HTR-8/SVneo (cell line): ENCODE measurements at regions not wholly inside any gene's neighbourhood (a gene's known extent, or its start where the extent isn't known, plus 50 kb on each side); places are given as distances from the start of the nearest gene placed in this dataset.
"Not testable (repeated sequence)": the region's sequence is repeated elsewhere in the genome, so short reads cannot be mapped to it uniquely, and the experiment has no call there.

ENCODE experiments used
- DNase-seq: peaks from one replicate; pipeline ENCODE4 v3.0.0; 2011; ENCODE audit warnings: low spot score, mixed read lengths; ENCODE audit not compliant: insufficient read length
- FAIRE-seq: peaks from 2 replicates; lab custom pipeline; 2011; peaks lifted over from hg19 to GRCh38; lab: Jason Lieb, UNC

- no peak for DNase-seq
- no peak for FAIRE-seq
Observed at GRCh38 chr10:64576497-64576896, 1055.3 kb downstream of the REEP3 start.

- not testable (repeated sequence) for FAIRE-seq, DNase-seq
Observed at GRCh38 chr10:64578757-64579156, 1057.6 kb downstream of the REEP3 start.

GRCh38 chr10:64586934-64587503 is 1065.8 kb downstream of the REEP3 start:
- DNase-seq (no peak), FAIRE-seq (no peak)

GRCh38 chr10:64594072-64594471 is 1072.9 kb downstream of the REEP3 start:
- FAIRE-seq (no peak), DNase-seq (no peak)

- DNase-seq, result no peak
- no peak for FAIRE-seq
Observed at GRCh38 chr10:64598600-64598999, 1077.4 kb downstream of the REEP3 start.

- FAIRE-seq (no peak), DNase-seq (no peak)
Observed at GRCh38 chr10:64601298-64601697, 1080.1 kb downstream of the REEP3 start.

GRCh38 chr10:64617085-64617484 is 1095.9 kb downstream of the REEP3 start:
- FAIRE-seq (no peak), DNase-seq (no peak)

GRCh38 chr10:64619102-64619501 is 1097.9 kb downstream of the REEP3 start:
- FAIRE-seq (no peak), DNase-seq (no peak)

GRCh38 chr10:64626924-64627323 is 1105.7 kb downstream of the REEP3 start:
- DNase-seq (no peak), FAIRE-seq (no peak)

- DNase-seq (no peak), FAIRE-seq (no peak)
Observed at GRCh38 chr10:64630534-64630933, 1109.3 kb downstream of the REEP3 start.

GRCh38 chr10:64635906-64636305 is 1114.7 kb downstream of the REEP3 start:
- FAIRE-seq, result no peak
- no peak for DNase-seq

GRCh38 chr10:64636461-64636860 is 1115.3 kb downstream of the REEP3 start:
- FAIRE-seq (no peak), DNase-seq (no peak)

- FAIRE-seq, result no peak
Observed at GRCh38 chr10:64637939-64638338, 1116.7 kb downstream of the REEP3 start.

GRCh38 chr10:64648915-64649314 is 1127.7 kb downstream of the REEP3 start:
- FAIRE-seq (no peak), DNase-seq (peak; percentile 0)

More at GRCh38 chr10:64637939-64638338, 1116.7 kb downstream of the REEP3 start:
- no peak for DNase-seq

- FAIRE-seq, result no peak
Observed at GRCh38 chr10:64658528-64658927, 1137.3 kb downstream of the REEP3 start.

GRCh38 chr10:64659311-64659710 is 1138.1 kb downstream of the REEP3 start:
- no peak for DNase-seq
- no peak for FAIRE-seq

More at GRCh38 chr10:64658528-64658927, 1137.3 kb downstream of the REEP3 start:
- no peak for DNase-seq

- no peak for FAIRE-seq
- DNase-seq, result no peak
Observed at GRCh38 chr10:64682043-64682442, 1160.8 kb downstream of the REEP3 start.

GRCh38 chr10:64690194-64690593 is 1169.0 kb downstream of the REEP3 start:
- FAIRE-seq (no peak), DNase-seq (no peak)

- no peak for FAIRE-seq
- no peak for DNase-seq
Observed at GRCh38 chr10:64699244-64699643, 1178.0 kb downstream of the REEP3 start.

GRCh38 chr10:64702086-64702485 is 1180.9 kb downstream of the REEP3 start:
- FAIRE-seq, DNase-seq: not testable (repeated sequence)

GRCh38 chr10:64708884-64709681 is 1187.9 kb downstream of the REEP3 start:
- no peak for DNase-seq
- FAIRE-seq, result no peak

- FAIRE-seq (no peak), DNase-seq (no peak)
Observed at GRCh38 chr10:64726466-64726865, 1205.3 kb downstream of the REEP3 start.
